Endothelial cell of umbilical vein (primary cell): ENCODE measurements at regions not wholly inside any gene's neighbourhood (a gene's known extent, or its start where the extent isn't known, plus 50 kb on each side); places are given as distances from the start of the nearest gene placed in this dataset.

Source experiments
- CTCF ChIP-seq, 2 donors: IDR thresholded peaks; 1 replicate in 1 of 2; 2 replicates in 1 of 2; pipeline ENCODE4 v1.5.1; 2011; ENCODE audit warnings: low read length in 2 of 2, mild to moderate bottlenecking in 2 of 2, moderate library complexity in 2 of 2, control low read depth in 1 of 2, inconsistent platforms in 1 of 2, low read depth in 1 of 2; ENCODE audit not compliant: insufficient read depth in 1 of 2; ENCODE audit errors: extremely low read depth in 1 of 2
- POLR2A ChIP-seq: IDR thresholded peaks from 2 replicates; pipeline ENCODE4 v1.6.1; 2012; ENCODE audit warnings: low read depth, mild to moderate bottlenecking, control low read depth, low read length
- POLR2AphosphoS5 ChIP-seq: IDR thresholded peaks from 2 replicates; pipeline ENCODE4 v1.6.1; 2012; ENCODE audit warnings: low read depth, mild to moderate bottlenecking, control low read depth, low read length, moderate library complexity; ENCODE audit not compliant: insufficient read depth

- no peak for TF ChIP-seq CTCF (IDR thresholded peaks at IDR 0.05; ENCODE audit: extremely low read depth in 1 of 2, insufficient read depth in 1 of 2, low read depth in 1 of 2, low read length in 2 of 2)
- TF ChIP-seq POLR2A, result no peak
- TF ChIP-seq POLR2AphosphoS5, result no peak
These were observed 1075.1 kb upstream of the MIR17HG start for GRCh38 chr13:90272356-90272755.
